HG03060 (cell line): ENCODE measurements at regions not wholly inside any gene's neighbourhood (a gene's known extent, or its start where the extent isn't known, plus 50 kb on each side); places are given as distances from the start of the nearest gene placed in this dataset.
"Not testable (repeated sequence)": the region's sequence is repeated elsewhere in the genome, so short reads cannot be mapped to it uniquely, and the experiment has no call there.

Source experiments
- ATAC-seq: cut with Tn5 transposase; IDR thresholded peaks from one replicate; pipeline ENCODE4 v1.9.1; 2021; ENCODE audit warnings: low read depth, moderate number of reproducible peaks; ENCODE audit not compliant: unreplicated experiment

GRCh38 chr2:60259781-60260180 is 293.7 kb downstream of the BCL11A start:
- no peak for ATAC-seq

- ATAC-seq = no peak
Measured at GRCh38 chr2:60252581-60253150, 300.8 kb downstream of the BCL11A start.

GRCh38 chr2:60251247-60251646 is 302.2 kb downstream of the BCL11A start:
- ATAC-seq = no peak

GRCh38 chr2:60249879-60250278 is 303.6 kb downstream of the BCL11A start:
- no peak for ATAC-seq

- no peak for ATAC-seq
Measured at GRCh38 chr2:60247471-60247870, 306.0 kb downstream of the BCL11A start.

GRCh38 chr2:60246583-60246982 is 306.9 kb downstream of the BCL11A start:
- ATAC-seq = no peak

- ATAC-seq = no peak
Measured at GRCh38 chr2:60234274-60234986, 319.0 kb downstream of the BCL11A start.

- ATAC-seq = no peak
Measured at GRCh38 chr2:60230596-60230995, 322.9 kb downstream of the BCL11A start.

- ATAC-seq = no peak
Measured at GRCh38 chr2:60230037-60230436, 323.4 kb downstream of the BCL11A start.

- no peak for ATAC-seq
Measured at GRCh38 chr2:60226943-60227342, 326.5 kb downstream of the BCL11A start.

- ATAC-seq = no peak
Measured at GRCh38 chr2:60226191-60226590, 327.3 kb downstream of the BCL11A start.

- no peak for ATAC-seq
Measured at GRCh38 chr2:60223859-60224258, 329.6 kb downstream of the BCL11A start.

GRCh38 chr2:60221098-60221497 is 332.4 kb downstream of the BCL11A start:
- no peak for ATAC-seq

GRCh38 chr2:60219536-60219935 is 333.9 kb downstream of the BCL11A start:
- no peak for ATAC-seq

- no peak for ATAC-seq
Measured at GRCh38 chr2:60216452-60216995, 336.9 kb downstream of the BCL11A start.

GRCh38 chr2:60215386-60215901 is 338.0 kb downstream of the BCL11A start:
- no peak for ATAC-seq

GRCh38 chr2:60214626-60214875 is 338.9 kb downstream of the BCL11A start:
- no peak for ATAC-seq

- ATAC-seq = no peak
Measured at GRCh38 chr2:60213865-60214625, 339.4 kb downstream of the BCL11A start.

GRCh38 chr2:60212181-60212945 is 341.1 kb downstream of the BCL11A start:
- ATAC-seq = no peak

GRCh38 chr2:60189006-60189405 is 364.4 kb downstream of the BCL11A start:
- not testable (repeated sequence) for ATAC-seq

GRCh38 chr2:60175290-60175689 is 378.2 kb downstream of the BCL11A start:
- no peak for ATAC-seq
